IMR-90 (cell line): ENCODE measurements at regions not wholly inside any gene's neighbourhood (a gene's known extent, or its start where the extent isn't known, plus 50 kb on each side); places are given as distances from the start of the nearest gene placed in this dataset.

Experiments
- CEBPB ChIP-seq: IDR thresholded peaks from 2 replicates; pipeline ENCODE4 v1.6.1; 2012; ENCODE audit warnings: low read depth, low read length, improper control_type of control experiment
- CTCF ChIP-seq: conservative IDR thresholded peaks from 2 replicates; pipeline ENCODE4 v1.5.1; 2012; ENCODE audit warnings: mild to moderate bottlenecking, low read depth, low read length, improper control_type of control experiment
- FOS ChIP-seq: fragments of 150-350 bp; IDR thresholded peaks from 2 replicates; pipeline ENCODE4 v1.6.1; 2016; ENCODE audit warnings: low read depth, low read length
- MAFK ChIP-seq: IDR thresholded peaks from 2 replicates; pipeline ENCODE4 v1.6.1; 2012; ENCODE audit warnings: low read depth, low read length, improper control_type of control experiment
- MXI1 ChIP-seq: IDR thresholded peaks from 2 replicates; pipeline ENCODE4 v1.6.1; 2012; ENCODE audit warnings: low read depth, mild to moderate bottlenecking, low read length, moderate library complexity, borderline replicate concordance
- POLR2A ChIP-seq: IDR thresholded peaks from 2 replicates; pipeline ENCODE4 v1.6.1; 2012; ENCODE audit warnings: mild to moderate bottlenecking, low read depth, low read length
- RAD21 ChIP-seq: IDR thresholded peaks from 2 replicates; pipeline ENCODE4 v1.6.1; 2012; ENCODE audit warnings: low read length, improper control_type of control experiment
- RFX5 ChIP-seq: IDR thresholded peaks from 2 replicates; pipeline ENCODE4 v1.8.0; 2012; ENCODE audit warnings: low read depth, mild to moderate bottlenecking, low read length, moderate library complexity
- SMC3 ChIP-seq: fragments of 150-350 bp; IDR thresholded peaks from 2 replicates; pipeline ENCODE4 v1.6.1; 2016; ENCODE audit warnings: low read depth, mild to moderate bottlenecking, antibody characterized with exemption, low read length, moderate library complexity

DNA sequence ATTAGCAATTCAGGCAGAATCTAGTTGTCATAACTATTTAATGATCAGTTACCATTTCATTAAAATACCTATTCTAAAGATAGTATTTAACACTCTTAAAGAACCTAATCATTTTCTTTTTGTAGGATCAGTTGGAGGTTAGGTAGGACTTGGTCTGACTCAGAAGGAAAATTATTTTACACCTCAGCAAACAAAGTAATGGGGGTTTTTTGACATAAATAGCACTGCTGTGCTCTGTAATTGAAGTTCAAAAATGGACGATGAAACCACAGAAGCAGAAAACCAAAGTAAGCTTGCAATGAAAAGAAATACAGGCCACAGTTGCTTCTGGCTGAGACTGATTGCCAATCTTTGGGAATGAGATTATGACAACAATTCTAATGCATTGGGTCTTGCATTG is 187.0 kb upstream of the TRPM3 start:
- TF ChIP-seq CTCF (no peak), FOS (no peak), SMC3 (no peak), MXI1 (no peak), RAD21 (no peak), CEBPB (no peak), POLR2A (no peak), MAFK (no peak), RFX5 (no peak)
